Fibroblast of skin of back (primary cell): ENCODE measurements at regions not wholly inside any gene's neighbourhood (a gene's known extent, or its start where the extent isn't known, plus 50 kb on each side); places are given as distances from the start of the nearest gene placed in this dataset.

Experiments
- DNase-seq: peaks from one replicate; pipeline ENCODE4 v3.0.0-alpha.2; 2013

DNA sequence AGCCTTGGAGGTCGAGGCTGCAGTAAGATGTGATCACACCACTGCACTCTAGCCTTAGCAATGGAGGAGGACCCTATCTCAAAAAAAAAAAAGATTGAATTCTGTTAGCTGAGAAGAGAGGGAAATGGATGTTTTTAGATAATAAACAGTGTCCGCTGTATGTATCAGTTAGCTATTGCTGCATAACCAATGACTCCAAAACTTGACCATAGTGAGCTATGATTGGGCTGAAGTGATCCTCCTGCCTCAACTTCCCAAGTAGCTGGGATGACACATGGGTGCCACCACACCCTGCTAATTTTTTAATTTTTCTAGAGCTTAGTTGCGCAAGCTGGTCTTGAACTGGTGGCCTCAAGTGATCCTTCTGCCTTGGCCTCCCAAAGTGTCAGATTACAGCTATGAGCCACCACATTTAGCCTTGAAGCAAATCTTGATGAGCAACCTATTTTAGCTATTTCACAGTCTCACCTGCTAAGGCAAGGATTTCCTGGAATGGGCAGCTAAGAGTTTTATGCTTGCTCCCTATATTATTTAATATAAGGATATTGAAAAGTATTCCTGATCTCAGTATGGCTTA is 68.3 kb upstream of the ATF7IP2 start:
- no peak for DNase-seq

DNA sequence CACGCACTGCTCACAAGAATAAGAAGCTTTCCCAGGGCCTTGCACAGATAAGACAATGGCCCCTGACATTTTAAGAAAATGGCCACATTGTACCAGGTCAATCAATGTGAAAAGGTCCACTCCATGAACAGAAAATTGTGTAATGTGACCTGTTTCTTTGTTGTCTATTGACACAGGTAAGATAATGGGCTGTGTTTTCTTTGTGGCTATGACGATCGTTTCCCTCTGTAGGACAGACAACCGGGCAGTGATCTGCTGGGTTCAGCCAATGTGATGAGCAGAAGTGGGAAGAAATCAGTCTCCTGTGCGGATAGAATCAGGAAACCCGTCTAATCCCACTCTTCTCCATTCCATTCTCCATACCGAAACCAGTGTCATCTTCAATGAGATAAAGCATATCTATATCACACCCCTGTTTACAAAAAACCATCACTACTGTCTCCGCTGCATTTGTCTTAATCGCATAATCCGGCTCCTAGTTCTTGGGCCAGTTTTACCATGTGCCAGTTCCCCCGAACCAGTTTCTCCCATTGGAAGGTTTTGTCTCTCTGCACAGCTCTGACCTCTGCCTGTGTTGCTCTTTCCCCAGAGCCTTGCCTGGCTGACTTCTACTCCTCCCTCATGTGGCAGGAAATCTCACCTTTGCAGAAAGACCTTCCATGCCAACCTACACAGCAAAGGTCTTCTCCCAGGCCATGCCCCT is 66.9 kb upstream of the ATF7IP2 start:
- no peak for DNase-seq

DNA sequence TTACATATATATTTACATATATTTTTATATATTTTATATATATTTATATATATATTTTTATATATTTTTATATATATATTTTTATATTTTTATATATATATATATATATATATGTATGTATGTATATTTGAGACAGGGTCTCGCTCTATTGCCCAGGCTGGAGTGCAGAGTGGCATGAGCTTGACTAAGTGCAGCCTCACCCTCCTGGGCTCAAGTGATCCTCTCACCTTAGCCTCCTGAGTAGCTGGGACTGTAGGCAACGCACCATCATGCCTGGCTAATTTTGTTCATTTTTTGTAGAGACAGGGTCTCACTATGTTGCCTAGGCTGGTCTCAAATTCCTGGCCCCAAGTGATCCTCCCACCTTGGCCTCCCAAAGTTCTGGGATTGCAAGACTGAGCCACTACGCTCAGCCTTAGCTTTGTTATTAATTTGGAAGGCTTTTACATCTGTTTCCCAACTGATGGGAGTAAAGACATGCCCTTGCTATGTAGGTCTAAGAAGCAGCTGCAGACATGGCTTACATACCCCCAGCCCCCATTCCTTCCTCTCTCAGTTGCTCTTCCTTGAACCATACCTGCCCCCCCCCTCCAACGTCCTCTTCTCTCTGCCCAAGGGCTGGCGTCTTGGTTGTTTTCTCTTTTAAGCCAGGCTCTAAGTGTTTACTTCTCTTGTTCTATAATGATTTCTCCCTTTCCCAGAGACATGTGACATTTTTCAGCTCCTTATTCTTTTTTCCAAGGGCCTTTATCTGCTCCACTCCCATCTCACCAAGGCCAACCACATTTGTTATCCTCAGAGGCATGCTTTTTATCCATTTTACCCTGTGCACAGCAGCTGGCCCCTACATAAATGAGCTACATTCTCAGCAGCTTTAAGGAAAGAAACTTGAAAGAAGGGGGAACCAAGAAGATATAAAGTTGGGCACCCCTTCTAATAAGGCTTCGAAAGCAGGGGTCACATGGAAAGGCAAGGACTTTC is 64.2 kb upstream of the ATF7IP2 start:
- DNase-seq: no peak

DNA sequence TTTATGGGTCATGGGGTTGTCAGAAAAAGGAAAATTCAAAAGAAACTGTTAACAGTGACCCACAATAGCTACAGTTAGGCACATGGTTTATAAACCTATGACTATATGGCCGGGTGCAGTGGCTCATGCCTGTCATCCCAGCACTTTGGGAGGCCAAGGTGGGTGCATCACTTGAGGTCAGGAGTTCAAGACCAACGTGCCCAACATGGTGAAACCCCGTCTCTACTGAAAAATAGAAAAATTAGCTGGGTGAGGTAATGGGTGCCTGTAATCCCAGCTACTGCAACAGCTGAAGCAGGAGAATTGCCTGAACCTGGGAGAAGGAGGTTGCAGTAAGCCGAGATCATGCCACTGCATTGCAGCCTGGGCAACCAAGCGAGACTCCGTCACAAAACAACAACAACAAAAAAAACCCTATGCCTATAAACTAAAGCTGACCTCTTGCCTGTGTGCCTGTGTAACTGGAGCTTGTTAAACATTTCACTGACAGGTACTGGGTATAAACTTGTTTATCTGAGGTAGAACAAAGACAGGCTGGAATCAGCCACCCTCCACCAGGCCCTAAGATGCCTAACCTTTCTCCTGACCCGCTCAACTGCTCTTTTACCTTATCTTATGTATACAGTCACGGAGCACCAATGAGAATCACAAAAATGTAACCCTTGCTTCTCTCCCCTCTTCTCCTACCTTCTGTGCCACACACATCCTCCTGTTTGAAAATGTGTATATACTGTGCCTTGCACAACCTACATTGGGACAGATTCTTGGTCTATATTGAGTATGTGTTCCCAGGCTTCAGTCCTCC is 62.9 kb upstream of the ATF7IP2 start:
- DNase-seq: no peak

DNA sequence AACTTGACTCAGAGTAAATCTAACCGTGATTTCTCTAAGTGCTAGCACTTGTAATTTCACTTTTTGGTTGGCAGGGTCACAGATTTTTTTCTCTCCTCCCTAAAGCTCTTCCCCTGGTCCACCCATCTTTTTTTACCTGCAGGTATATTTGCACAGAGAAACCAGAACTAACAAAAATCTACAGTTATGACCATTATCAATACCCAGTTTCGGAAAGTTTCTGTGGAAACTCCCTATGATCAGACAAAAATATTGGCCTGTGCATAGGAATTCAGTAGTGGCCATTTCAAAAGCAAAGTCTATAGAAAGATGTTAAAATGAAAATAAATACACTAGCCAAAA is 62.4 kb upstream of the ATF7IP2 start:
- no peak for DNase-seq

DNA sequence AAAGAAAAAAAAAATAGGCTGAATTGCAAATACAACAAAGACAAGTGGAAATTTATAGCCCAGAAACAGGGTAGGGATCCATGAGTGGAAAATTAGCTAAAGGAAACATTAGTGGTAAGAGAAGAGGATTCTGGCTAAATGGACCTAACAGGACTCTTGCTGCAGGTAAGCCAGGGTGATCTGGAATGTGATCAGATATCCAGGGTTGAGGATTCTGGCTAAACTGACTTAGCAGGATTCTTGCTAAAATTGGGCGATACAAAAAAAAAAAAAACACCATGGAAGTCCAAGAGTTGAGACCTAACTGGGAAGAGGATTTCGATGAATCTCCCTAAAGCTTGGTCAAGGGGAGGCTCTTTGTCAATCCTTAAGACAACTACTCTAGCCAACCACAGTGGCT is 61.7 kb upstream of the ATF7IP2 start:
- DNase-seq: no peak

DNA sequence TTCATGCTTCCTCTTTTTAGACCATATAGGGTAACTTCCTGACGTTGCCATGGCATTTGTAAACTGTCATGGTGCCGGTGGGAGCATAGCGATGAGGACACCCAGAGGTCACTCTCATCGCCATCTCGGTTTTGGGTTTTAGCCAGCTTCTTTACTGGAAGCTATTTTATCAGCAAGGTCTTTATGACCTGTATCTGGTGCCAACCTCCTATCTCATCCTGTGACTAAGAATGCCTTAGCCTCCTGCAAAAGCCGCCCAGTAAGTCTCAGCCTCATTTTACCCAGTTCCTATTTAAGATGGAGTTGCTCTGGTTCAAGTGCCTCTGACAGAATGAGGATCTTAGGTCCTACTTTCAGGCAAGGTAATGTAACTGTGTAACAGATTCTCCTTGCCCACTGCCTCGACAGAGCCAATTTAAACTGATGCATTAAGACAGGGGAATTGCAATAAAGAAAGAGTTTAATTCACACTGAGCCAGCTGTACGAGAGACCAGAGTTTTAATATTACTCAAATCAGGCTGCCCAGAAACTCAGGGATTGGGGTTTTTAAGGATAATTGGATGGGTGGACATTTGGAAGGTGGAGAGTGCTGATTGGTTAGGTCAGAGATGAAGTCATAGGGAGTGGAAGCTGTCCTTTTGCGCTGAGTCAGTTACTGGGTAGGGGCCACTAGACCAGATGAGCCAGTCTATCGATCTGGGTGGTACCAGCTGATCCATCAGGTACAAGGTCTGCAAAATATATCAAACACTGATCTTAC is 59.9 kb upstream of the ATF7IP2 start:
- no peak for DNase-seq

DNA sequence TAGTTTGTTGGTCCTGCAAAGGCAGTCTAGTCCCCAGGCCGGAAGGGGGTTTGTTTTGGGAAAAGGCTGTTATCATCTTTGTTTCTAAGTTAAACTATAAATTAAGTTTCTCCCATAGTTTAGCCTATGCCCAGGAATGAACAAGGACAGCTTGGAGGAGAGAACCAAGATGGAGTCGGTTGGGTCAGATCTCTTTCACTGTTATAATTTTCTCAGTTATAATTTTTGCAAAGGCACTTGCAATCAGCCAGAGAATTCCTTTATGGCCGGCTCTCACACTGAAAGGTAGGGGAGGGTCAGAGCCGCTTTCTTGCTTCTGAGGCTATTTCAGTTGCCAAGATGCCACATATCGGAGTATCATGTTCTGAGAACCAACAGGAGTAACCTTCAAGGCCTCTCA is 59.2 kb upstream of the ATF7IP2 start:
- no peak for DNase-seq

DNA sequence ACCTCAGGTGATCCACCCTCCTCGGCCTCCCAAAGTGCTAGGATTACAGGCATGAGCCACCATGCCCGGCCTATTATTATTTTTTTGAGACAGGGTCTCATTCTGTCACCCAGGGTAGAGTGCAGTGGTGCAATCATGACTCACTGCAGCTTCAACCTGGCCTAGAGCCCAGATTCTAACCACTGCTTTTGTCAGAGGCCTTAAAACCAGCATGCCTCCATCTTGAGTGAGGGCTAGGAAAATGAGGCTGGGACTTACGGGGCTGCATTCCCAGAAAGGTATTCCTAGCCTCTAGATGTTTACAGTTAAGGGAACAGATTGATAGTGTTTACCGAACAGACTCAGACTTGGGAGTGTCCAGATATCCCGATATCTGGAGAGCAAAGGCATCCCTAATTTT is 57.6 kb upstream of the ATF7IP2 start:
- DNase-seq: peak; percentile 53

DNA sequence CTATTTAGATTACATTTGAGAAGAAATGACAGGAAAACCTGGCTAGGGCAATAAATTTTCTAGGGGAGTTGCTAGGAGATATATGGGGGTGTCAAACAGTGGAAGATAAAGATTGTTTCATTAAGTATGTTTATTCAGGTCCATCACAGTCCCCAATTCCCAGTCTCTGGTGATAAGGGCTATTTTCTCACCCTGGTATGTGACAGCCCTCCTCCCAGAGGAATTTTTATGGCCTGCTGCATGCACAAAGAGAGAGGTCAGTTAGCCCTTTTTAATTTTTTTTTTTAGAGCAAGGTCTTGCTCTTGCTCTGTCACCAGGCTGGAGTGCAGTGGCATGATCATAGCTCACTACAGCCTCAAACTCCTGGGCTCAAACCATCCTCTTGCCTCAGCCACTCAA is 53.6 kb upstream of the ATF7IP2 start:
- no peak for DNase-seq

DNA sequence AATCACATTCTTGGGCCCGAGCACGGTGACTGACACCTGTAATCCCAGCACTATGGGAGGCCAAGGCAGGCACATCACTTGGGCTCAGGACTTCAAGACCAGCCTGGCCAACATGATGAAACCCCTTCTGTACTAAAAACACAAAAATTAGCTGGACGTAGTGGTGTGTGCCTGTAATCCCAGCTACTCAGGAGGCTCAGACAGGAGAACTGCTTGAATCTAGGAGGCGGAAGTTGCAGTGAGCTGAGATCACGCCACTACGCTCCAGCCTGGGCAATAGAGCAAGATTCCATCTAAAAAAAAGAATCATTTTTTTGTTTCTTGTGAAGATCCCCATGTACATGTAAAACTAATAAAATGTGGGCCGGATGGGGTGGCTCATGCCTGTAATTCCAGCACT is 53.1 kb upstream of the ATF7IP2 start:
- no peak for DNase-seq

DNA sequence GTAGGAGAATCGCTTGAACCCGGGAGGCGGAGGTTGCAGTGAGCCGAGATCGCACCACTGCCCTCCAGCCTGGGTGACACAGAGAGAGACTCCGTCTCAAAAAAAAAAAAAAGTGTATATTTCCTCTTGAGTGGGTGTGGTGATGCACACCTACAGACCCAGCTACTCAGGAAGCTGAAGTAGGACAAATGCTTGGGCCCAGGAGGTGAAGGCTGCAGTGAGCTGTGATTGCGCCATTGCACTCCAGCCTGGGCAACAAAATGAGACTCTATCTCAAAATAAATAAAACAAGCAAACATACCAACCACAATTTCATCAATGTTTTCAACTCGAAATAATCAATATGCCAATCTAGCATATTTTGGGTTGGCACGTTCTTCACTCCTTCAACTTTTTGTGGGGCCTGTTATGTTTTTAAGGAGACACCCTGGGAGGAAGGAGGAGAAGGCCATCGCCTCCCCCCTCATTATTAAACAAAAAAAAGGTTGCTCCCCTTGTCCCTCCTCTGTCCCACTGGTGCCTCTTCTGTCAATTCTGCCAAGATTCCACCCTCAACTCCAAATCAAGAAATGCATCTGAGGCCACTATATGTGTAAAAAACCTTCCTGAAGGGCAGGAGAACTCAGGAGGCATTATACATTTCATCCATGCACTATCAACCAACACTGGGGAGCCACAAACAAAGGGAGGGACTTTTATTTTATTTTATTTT is 52.4 kb upstream of the ATF7IP2 start:
- DNase-seq: no peak

DNA sequence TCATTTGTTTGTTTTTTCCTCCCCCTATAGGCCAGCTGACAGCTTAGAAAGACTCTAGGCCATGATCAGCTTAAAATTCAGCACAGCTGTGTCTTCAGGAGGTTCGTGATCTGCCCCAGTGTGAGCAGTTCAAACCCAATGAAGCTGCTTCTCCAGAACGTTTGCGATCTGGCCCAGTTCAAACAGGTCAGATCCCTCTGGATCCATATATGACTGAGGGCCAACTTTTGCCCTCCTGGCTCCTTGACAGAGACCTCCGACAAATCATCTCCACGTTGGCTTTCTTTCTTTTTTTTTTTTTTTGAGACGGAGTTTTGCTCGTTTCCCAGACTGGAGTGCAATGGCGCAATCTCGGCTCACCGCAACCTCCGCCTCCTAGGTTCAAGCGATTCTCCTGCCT is 50.2 kb upstream of the ATF7IP2 start:
- DNase-seq: no peak
